HG02623 (cell line): ENCODE measurements at regions not wholly inside any gene's neighbourhood (a gene's known extent, or its start where the extent isn't known, plus 50 kb on each side); places are given as distances from the start of the nearest gene placed in this dataset.
"Not testable (repeated sequence)": the region's sequence is repeated elsewhere in the genome, so short reads cannot be mapped to it uniquely, and the experiment has no call there.

Experiments used
- ATAC-seq: cut with Tn5 transposase; IDR thresholded peaks from one replicate; pipeline ENCODE4 v1.9.1; 2021; ENCODE audit warnings: moderate library complexity; ENCODE audit not compliant: unreplicated experiment

DNA sequence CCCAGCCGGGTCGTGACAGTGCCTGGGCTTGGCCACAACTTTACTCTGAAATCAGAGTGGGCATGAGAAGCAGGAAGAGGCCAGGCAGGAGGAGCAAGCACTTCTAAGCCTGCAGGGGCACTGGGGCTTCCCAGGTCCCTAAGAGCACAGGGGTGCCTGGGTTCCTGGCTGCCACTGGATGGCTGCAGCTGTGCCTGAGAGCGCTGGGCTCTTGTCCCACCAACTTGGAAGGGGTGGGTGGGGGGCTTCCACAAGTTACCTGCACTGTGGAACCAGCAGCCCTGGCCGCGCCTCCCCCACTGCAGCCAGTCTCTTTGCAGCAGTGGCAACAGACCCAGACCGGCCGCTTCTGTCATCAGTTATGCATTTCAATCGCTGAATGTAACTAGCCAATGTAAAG is 434.7 kb upstream of the GRM3 start:
- ATAC-seq, result no peak

DNA sequence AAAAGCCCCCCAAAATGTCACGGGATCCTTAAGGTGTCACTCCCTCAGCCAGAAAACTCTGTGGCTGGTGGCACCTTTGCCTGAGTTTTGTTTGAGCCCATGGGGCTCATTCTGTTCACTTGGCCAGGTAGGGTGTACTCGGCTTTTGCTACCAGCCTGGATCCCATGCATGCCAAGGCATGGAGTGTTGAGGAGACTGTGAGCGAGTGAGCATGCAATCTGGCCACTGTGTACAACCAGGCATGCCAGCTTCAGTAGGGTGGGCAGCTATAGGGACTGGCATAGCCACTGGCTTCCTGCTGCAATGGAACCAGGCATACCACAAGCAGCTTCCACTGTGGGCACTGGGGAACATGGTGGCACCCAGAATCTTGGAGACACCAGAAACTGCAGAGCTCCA is 436.0 kb upstream of the GRM3 start:
- no peak for ATAC-seq

DNA sequence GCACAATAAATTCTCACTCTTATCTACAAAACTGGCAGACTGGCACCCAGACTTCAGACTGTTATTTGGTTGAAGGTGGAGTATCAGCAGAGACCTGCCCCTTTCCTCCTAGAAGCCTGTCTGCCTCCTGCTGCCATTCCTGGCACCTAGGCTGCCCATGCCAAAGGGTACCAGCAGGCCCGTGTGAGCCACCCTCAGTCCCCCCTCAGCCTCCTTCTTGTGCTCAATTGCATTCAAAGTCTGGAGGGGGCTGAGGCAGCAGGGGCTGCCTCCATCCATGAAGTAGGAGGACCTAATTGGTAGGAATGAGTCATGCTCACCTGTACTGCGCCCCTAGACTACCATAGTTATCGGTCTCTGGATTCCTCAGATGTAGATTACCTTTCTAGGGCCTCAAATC is 440.9 kb upstream of the GRM3 start:
- no peak for ATAC-seq

DNA sequence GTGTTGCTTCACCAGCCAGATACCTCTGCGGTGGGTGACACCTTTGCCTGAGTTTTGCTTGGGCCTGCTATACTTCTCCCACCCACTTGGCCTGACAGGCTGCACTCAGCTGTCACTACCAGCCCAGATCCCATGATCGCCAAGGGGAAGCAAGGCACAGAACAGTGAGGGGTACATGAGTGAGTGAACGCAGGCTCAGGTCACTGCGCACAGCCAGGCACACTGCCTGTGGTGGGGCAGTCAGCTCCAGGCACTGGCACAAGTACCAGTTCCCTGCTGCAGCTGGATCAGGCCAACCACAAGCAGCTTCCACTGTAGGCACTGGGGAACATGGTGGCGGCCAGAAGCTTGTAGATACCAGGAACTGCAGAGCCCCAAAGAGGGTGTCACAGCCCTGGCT is 441.9 kb upstream of the GRM3 start:
- ATAC-seq, result no peak

DNA sequence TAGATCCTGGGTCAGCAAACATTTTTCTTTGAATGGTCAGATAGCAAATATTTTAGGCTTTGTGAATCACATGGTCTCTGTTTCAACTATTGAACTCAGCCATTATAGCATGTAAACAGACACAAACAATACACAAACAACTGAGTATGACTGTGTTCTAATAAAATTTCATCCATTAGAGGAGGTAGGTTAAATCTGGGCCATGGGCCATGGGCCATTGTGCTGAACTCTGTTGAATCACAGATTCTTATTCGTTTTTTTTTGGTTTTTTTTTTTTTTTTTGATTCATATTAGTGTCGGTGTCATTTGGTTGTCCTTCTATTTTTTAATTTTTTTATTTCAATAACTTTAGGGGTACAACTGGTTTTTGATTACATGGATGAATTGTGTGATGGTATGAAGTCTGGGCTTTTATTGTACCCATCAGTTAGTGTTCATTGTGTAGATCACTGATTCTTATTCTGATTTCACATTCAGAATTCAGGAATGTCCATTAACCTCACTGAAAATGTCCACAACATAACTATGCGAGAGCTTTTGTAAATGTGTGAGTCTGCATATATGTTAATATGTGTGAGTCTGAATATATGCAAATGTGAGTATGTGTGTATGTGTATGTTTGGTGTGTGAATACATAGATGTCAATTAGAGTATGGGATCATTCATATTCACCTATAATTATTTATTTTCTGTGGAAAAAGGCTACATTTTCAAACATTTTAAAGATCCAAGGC is 443.7 kb upstream of the GRM3 start:
- no peak for ATAC-seq

DNA sequence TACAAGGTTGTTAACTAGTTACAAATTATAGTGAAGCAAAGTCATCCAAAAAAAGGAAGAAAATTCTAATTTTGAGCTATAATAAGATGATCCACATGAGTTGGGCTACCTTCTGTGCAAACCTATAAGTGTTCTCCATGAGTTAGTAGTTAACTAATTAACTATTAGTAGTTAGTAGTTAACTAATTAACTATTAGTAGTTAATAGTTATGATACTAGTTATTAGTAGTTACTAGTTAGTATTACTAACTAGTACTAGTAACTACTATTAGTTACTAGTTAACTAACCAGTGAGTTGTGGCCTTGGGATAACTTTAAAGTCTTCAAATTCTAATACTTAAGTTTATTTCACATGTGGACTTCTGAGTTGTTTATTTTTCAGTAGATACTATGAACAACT is 453.4 kb upstream of the GRM3 start:
- ATAC-seq, result no peak

DNA sequence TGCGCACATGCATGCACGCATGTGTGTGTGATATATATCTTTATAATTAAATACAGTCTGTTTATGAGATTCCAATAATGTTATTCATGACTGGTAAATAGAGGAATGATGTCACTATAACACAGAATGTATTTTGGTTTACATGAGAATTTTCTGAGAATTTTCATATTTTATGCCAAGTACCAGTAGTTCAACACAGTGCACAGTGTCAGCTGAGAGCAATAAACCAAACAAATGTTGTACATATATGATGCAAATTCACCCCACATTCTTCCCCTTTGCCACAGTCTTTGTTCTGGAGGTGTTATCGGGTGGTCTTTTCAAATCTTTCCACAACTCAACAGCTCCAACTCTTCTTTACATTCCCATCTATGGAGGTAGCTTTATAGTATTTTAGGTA is 462.2 kb upstream of the GRM3 start:
- no peak for ATAC-seq

DNA sequence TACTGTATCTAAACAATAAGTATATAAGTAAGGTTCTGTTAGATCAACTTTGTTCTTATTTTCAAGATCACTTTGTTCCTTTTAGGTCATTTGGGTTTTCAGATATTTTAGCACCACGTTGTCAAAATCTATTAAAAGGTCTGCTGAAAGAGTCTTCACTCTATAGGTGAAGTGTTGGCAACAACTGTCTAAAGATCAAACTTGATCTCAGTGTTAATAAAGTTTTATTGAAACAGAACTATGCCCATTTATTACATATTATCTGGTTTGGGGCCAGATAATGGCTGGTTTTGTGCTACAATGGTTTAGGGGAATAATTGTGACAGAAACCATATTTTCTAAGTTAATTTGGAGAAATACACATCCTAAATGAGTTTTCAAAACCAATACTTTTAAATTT is 478.9 kb upstream of the GRM3 start:
- ATAC-seq, result no peak

DNA sequence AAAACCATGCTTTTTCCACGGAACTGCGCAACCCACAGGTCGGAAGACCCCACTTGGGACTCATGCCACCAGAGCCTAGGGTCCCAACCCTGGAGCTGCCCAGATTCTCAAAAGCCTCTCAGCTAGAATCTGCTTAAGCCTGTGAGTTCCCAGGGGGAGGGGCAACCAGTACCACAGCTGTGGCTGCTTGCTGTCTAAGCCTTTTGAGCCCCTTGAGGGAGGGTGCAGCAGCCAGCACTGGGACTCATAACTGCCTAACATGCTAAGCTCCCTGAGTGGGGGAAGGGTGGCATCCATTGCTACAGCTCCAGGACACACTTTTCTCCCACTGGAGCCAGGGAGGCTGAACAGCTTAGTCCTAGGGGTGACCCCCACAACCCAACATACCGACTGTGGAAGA is 485.6 kb upstream of the GRM3 start:
- no peak for ATAC-seq

DNA sequence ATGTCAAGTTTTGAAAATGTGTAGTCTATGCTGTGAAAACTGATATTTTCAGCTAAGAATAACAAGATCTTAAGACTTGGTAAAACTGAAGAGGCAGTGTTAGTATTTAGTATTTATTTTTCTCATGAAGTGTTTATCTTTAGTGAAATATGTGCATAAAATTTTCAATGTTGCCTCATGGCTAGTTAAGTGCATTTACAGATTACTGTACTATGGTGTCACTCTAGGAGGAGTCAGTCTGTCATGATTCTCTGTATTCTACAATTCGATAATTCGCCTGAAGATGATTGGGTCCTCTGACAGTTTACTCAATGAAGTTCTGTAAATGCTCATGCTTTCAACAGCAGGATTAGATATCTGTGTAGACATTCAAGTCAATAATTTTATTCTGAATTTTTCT is 488.1 kb upstream of the GRM3 start:
- ATAC-seq, result no peak

DNA sequence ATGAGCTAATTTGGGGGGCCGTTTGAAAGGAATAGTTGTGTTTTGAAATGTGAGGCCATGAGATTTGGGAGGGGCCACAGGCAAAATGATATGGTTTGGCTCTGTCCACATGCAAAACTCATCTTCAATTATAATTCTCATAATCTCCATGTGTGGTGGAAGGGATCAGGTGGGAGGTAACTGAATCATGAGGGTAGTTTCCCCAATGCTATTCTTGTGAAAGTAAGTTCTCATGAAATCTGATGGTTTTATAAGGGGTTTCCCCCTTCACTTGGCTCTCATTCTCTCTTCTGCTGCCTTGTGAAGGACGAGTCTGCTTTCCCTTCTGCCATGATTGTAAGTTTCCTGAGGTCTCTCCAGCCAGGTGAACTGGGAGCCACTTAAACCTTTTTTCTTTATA is 490.8 kb upstream of the GRM3 start:
- ATAC-seq, result no peak

DNA sequence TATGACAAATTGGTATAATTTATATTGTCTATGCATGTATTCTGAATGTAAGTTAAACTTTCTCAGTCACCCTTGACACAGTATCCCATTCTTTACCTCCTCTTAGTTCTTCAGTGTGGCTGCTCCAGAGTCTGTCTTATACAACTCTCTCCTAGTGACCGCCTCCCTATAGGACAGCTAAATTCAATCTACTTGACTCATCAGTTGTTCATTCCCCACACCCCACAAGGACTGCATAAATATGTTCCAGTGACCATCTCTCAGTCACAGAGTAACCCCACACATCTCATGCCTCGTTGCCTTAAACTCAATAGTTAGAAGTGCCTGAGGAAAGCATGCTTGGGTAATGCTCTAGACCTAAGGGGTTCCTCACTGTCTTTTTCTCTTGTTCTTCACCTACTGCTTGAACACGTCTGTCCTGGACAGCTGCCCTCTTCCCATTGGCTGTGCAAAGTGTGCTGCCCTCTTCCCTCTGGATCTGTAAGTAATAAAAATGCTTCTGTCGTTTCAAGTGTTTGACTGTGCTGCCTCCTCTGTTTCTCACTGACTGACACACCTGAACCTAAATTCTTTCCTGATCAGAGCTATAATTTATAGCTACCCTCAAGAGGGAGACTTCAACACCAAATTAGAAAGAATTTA is 494.6 kb upstream of the GRM3 start:
- ATAC-seq, result no peak

DNA sequence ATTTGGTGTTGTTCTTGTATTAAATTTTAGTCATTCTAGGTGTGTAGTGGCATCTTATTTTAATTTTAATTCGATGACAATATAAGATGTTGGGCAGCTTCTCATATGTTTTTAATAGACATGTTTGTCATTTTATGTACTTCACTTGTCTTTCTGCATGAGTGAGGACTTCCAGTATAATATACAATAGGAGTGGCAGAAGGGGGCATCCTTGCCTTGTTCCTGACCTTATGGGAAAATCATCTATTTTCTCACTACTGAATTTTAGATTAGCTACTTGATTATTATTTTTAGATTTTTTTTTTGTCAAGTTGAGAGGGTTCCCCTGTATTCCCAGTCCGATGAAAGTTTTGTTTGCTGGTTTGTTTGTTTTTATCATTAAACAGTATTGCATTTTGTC is 495.2 kb upstream of the GRM3 start:
- ATAC-seq, result no peak

DNA sequence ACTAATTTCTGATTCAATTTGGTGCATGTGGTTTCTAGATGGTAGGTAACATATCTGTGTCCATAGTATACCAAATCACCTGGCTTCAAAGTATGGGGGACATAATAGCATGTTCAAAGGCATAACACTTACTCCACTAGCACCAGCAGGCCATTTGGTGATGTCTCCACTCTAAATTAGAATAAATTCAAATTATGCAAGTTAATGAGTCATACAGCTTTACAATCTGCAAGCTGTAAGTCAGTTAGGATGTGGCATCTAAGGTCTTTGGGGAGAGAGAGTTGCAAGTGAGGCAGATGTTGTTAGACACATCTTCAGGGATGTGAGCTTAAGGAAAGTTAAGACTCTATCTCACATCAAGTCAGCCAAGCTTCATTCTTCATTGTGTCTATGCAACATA is 506.4 kb upstream of the GRM3 start:
- ATAC-seq, result no peak

DNA sequence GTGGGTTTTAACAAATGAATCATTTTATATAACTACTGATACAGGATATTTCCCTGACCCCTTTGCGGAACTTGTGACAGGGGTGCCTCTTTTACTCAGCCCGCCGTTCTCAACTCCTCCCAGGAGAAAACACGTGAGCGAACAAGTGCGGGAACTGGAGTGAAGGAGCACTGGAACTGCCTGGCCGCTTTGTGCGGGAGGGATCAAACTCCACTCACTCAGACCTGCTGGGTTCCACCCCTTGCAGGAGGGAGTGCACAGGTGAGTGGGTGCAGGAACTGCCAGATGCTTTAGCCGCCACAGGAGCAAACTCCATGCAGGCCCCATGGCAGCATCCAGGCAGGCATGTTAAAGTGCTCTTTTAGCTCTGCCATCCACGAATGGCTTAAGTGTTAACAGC is 513.4 kb upstream of the GRM3 start:
- no peak for ATAC-seq

DNA sequence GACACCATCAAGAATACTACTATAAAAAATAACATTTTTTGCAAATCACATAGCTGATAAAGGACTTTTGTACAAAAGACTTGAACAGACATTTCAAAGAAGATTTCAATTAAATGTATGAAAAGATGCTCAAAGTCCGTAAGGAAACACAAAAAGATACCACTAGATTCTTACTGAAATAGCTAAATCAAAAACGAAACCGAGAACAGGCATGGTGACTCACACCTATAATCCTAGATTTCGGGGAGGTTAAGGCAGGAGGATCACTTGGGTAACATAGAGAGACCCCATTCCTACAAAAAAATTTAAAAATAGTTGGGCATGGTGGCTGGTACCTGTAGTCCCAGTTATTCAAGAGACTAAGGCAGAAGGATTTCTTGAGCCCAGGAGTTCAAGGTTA is 520.2 kb upstream of the GRM3 start:
- ATAC-seq, result no peak

DNA sequence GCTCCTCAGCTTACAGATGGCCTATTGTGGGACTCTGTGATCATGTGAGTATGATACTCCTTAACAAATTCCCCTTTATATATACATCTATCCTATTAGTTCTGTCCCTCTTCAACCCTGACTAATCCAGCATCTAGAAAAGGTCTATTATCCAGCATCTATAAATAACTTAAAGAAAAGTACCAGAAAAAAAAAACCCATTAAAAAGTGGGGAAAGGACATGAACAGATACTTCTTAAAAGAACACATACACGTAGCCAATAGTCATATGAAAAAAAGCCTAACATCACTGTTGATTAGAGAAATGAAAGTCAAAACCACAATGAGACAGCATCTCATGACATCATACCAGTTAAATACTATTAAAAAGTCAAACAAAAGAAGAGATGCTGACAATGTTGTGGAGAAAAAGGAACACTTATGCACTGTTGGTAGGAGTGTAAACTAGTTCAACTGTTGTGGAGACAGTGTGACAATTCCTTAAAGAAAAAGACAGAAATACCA is 549.5 kb upstream of the GRM3 start:
- ATAC-seq, result no peak

DNA sequence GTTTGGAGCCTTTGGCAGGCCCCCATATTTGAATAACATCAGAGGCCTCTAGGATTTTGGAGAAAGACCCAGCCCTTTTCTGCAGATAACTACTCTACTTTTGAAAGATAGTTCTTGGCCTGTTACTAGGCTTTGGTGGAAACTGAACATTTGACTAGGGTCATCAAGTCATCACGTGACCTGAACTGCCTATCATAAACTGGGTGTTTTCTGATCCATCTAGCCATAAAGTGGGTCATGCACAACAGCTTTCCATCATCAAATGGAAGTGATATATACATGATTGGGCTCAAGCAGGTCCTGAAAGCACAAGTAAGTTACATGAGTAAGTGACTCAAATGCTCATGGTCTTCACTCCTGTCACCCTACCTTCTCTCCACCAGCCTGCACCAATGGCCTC is 552.3 kb upstream of the GRM3 start:
- no peak for ATAC-seq

DNA sequence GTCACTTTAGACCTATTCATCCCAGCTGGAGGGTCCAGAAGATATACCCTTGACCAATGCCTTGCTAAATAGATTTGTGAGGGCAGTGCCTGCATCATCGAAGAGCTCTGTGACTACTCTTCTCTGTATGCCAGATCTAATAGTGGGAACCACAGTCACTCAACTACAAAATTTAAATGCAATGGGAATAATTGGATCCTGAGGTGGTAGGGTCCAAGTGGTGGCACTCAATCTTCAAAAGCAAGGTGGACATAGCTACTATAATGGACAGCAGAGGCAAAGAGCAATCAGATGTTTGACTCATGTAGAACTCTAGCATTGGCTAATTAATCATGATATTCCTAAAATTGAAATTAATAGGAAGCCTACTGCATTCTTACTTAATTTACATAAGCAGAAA is 554.3 kb upstream of the GRM3 start:
- ATAC-seq, result no peak

DNA sequence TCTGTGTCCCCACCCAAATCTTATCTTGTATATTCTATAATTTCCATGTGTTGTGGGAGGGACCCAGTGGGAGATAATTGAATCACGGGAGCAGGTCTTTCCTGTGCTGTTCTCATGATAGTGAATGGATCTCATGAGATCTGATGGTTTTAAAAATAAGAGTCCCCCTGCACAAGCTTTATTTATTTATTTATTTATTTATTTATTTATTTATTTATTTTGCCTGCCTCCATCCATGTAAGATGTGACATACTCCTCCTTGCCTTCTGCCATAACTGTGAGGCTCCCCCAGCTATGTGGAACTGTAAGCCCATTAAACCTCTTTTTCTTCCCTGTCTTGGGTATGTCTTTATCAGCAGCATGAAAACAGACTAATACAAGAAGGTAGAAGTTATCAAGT is 579.1 kb upstream of the GRM3 start:
- ATAC-seq, result not testable (repeated sequence)

DNA sequence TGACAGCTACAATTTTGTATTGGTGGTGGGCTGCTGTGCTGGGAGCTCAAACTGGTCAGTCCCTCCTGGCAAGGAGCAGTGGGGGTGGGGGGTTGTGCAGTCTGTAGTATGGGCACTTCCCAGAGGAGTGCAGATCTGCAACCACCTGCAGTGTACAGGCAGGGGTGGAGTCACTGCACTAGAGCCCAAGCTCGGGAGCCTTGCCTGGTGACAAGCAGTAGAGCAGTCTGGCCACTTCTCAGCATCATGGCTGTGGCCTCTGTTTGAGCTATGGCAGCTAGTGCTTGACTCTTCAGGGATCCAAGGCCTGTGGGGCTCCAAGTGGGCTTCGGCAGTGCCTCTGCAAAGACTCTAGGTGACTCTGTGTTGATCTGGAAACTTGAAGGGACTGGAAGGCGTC is 585.1 kb upstream of the GRM3 start:
- ATAC-seq, result no peak

DNA sequence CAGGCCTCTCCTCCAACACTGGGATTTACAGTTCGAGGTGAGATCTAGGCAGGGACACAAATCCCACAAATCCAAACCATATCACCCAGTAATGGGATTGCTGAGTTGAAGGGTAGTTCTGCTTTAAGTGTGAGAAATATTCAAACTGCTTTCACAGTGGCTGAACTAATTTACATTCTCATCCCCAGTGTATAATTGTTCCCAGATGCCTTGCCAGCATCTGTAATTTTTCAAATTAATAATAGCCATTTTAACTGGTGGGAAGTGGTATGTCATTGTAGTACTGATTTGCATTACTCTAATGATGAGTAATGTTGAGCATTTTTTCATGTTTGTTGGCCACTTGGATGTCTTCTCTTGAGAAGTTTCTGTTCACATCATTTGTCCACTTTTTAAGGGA is 592.8 kb upstream of the GRM3 start:
- ATAC-seq, result no peak

DNA sequence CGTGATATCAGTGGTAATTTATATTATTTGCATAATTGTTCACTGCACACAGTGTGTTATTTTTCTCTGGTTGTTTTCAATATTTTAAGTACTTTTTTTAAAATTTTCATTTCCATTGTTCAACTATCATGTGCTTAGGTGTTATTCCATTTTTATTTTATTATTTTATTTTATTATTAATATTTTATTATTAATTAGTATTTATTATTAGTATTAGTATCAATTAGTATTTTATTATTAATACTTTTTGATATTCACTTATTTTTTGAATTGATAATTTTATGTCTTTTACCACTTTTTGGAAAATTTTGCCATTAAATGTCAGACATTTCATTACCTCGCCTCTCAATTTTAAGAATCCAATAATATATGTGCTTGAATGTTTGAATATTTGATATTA is 593.8 kb upstream of the GRM3 start:
- ATAC-seq, result no peak
